Pancreas (tissue), 10 donors: ENCODE measurements at regions not wholly inside any gene's neighbourhood (a gene's known extent, or its start where the extent isn't known, plus 50 kb on each side); places are given as distances from the start of the nearest gene placed in this dataset.

Experiments used
- ATAC-seq, 4 donors: fragments of 200-7000 bp; cut with Tn5 transposase; one replicate each; pipeline versions ENCODE4 v1.8.0 to v1.9.1; 2020; ENCODE audit warnings: mild to moderate bottlenecking in 4 of 4, moderate library complexity in 4 of 4
- DNase-seq, 6 donors: peaks; one replicate each; pipeline ENCODE4 v3.0.0-alpha.2; 2020
- FAIRE-seq: peaks from 2 replicates; lab custom pipeline; 2012; peaks lifted over from hg19 to GRCh38; lab: Jason Lieb, UNC
- H3K27ac ChIP-seq, 4 donors: fragments of 200-600 bp; sonication (generic); 1 replicate in 3 of 4; 2 replicates in 1 of 4; pipeline versions ENCODE4 v1.5.0 to v1.8.0; 2020
- H3K27me3 ChIP-seq, 4 donors: fragments of 200-600 bp; one replicate each; pipeline ENCODE4 v1.8.0; 2021
- H3K36me3 ChIP-seq, 3 donors: fragments of 200-600 bp; sonication (generic) in 1 of 3; one replicate each; pipeline versions ENCODE4 v1.5.0 to v1.8.0; 2020 to 2021
- H3K4me1 ChIP-seq, 3 donors: fragments of 200-600 bp; one replicate each; pipeline ENCODE4 v1.8.0; 2021
- H3K4me3 ChIP-seq, 4 donors: fragments of 200-600 bp; sonication (generic) in 2 of 4; one replicate each; pipeline versions ENCODE4 v1.5.0 to v1.8.0; 2020 to 2021
- H3K9me3 ChIP-seq, 4 donors: fragments of 200-600 bp; one replicate each; pipeline ENCODE4 v1.8.0; 2021
- CTCF ChIP-seq, 4 donors: fragments of 200-600 bp; sonication (generic) in 3 of 4; IDR thresholded peaks; one replicate each; pipeline versions ENCODE4 v1.5.0 to v1.8.0; 2021; ENCODE audit warnings: antibody characterized with exemption in 4 of 4
- WGBS, 2 donors: extraction: QIAGEN DNeasy Blood & Tissue Kit; methylation state at CpG; one replicate each; pipeline ENCODE4 v1.1.7; 2013; 5-methylcytosine and 5-hydroxymethylcytosine counted together
- intact Hi-C, 3 donors: fragments of 100-400 bp; cut with DNase I; formaldehyde crosslinking; loops; one replicate each; pipeline versions ENCODE4 v1.11.1 to v1.14.2; 2022
- donor health status: healthy with polysubstance abuse.
- donor health status: DM: no; HTN: no; CAD: no; lungs with moderate emphysema.
- donor health status: DM: no; HTN: no; CAD: no.
- donor health status: control.
- donor health status: control.
- donor health status: Bipolar disorder and iron deficiency.
- donor health status: DM: yes; HTN: yes; CAD: no.
- donor health status: DM: no; HTN: no; CAD: no.
- donor health status: DM: no; HTN: no; CAD: no.
- donor health status: DM: yes; HTN: yes; CAD: no.

- Histone ChIP-seq H3K9me3 (no peaks in the 10 kb centered on the region), H3K27ac (no peak overlapping the region), H3K36me3 (no peaks in the 10 kb centered on the region), H3K4me3 (no peak overlapping the region), H3K4me1 (no peaks in the 10 kb centered on the region), H3K27me3 (no peaks in the 10 kb centered on the region)
- DNase-seq (no peak), ATAC-seq (no peak), FAIRE-seq (no peak)
- no peak for TF ChIP-seq CTCF (IDR thresholded peaks at IDR 0.05)
- 22 to 23% methylated on average over 1 of the region's 1 CpG for WGBS, 2 donors
- intact Hi-C loops: no loop called here
Measured at GRCh38 chr13:68007576-68007975, 777.4 kb upstream of the PCDH9 start.

GRCh38 chr13:67996101-67996500, 766.0 kb upstream of the PCDH9 start:
- peak in 1 of 6 donors; percentile 7 for DNase-seq
- 71 to 83% methylated on average over 11 of the region's 11 CpGs for WGBS, 2 donors
- FAIRE-seq: no peak
- H3K36me3 ChIP-seq: no peaks in the 10 kb centered on the region
- H3K27ac ChIP-seq: no peak overlapping the region
- H3K9me3 ChIP-seq: no peaks in the 10 kb centered on the region
- H3K4me3 ChIP-seq: no peak overlapping the region
- TF ChIP-seq CTCF (IDR thresholded peaks at IDR 0.05): no peak
- H3K4me1 ChIP-seq: no peaks in the 10 kb centered on the region
- intact Hi-C loops: no loop called here
- no peak for ATAC-seq
- no peaks in the 10 kb centered on the region for H3K27me3 ChIP-seq

GRCh38 chr13:67990868-67991267, 760.7 kb upstream of the PCDH9 start:
- no peak overlapping the region for H3K4me3 ChIP-seq
- no peak for FAIRE-seq
- no peak for ATAC-seq
- TF ChIP-seq CTCF (IDR thresholded peaks at IDR 0.05): no peak
- WGBS, 2 donors: 81 to 97% methylated on average over 4 of the region's 4 CpGs
- H3K9me3 ChIP-seq: no peaks in the 10 kb centered on the region
- H3K27me3 ChIP-seq: no peaks in the 10 kb centered on the region
- H3K27ac ChIP-seq: no peak overlapping the region
- no peaks in the 10 kb centered on the region for H3K36me3 ChIP-seq
- no peak for DNase-seq
- no peaks in the 10 kb centered on the region for H3K4me1 ChIP-seq
- intact Hi-C loops: no loop called here

- 54 to 64% methylated on average over 1 of the region's 1 CpG for WGBS, 2 donors
- Histone ChIP-seq H3K4me3 (no peak overlapping the region), H3K9me3 (no peaks in the 10 kb centered on the region), H3K4me1 (no peaks in the 10 kb centered on the region), H3K27me3 (no peaks in the 10 kb centered on the region), H3K36me3 (no peaks in the 10 kb centered on the region), H3K27ac (no peak overlapping the region)
- no peak for DNase-seq
- no peak for FAIRE-seq
- TF ChIP-seq CTCF (IDR thresholded peaks at IDR 0.05): no peak
- intact Hi-C loops: no loop called here
- ATAC-seq: no peak
Measured at GRCh38 chr13:67986234-67986633, 756.1 kb upstream of the PCDH9 start.

GRCh38 chr13:67977066-67977465, 746.9 kb upstream of the PCDH9 start:
- 54 to 72% methylated on average over 2 of the region's 2 CpGs for WGBS, 2 donors

More at GRCh38 chr13:67977066-67977465, 746.9 kb upstream of the PCDH9 start:
- intact Hi-C loops: no loop called here
- no peak overlapping the region for H3K4me3 ChIP-seq
- no peaks in the 10 kb centered on the region for H3K4me1 ChIP-seq
- H3K27me3 ChIP-seq: no peaks in the 10 kb centered on the region
- FAIRE-seq (no peak), ATAC-seq (no peak), DNase-seq (no peak)
- TF ChIP-seq CTCF (IDR thresholded peaks at IDR 0.05): no peak
- no peaks in the 10 kb centered on the region for H3K9me3 ChIP-seq
- H3K36me3 ChIP-seq: no peaks in the 10 kb centered on the region
- no peak overlapping the region for H3K27ac ChIP-seq
